Hematopoietic multipotent progenitor cell treated with erythropoietin and hydrocortisone succinate and interleukin-3 and kit ligand, for 8 days (in vitro differentiated cells): ENCODE measurements at regions not wholly inside any gene's neighbourhood (a gene's known extent, or its start where the extent isn't known, plus 50 kb on each side); places are given as distances from the start of the nearest gene placed in this dataset.

Experiments used
- DNase-seq: peaks from one replicate; pipeline ENCODE4 v3.0.0-alpha.2; 2015

- DNase-seq = no peak
These were observed 193.7 kb downstream of the TTC39B start for GRCh38 chr9:15113288-15113687.

- no peak for DNase-seq
These were observed 195.9 kb downstream of the TTC39B start for GRCh38 chr9:15111071-15111470.

- DNase-seq = peak; percentile 61
These were observed 194.7 kb upstream of the FREM1 start for GRCh38 chr9:15104826-15105420.

GRCh38 chr9:15103290-15103689 is 193.1 kb upstream of the FREM1 start:
- no peak for DNase-seq

GRCh38 chr9:15101095-15101494 is 190.9 kb upstream of the FREM1 start:
- DNase-seq = no peak

GRCh38 chr9:15100571-15100970 is 190.3 kb upstream of the FREM1 start:
- DNase-seq = no peak

GRCh38 chr9:15096972-15097371 is 186.7 kb upstream of the FREM1 start:
- no peak for DNase-seq

GRCh38 chr9:15086778-15087324 is 176.6 kb upstream of the FREM1 start:
- DNase-seq = no peak

- no peak for DNase-seq
These were observed 176.0 kb upstream of the FREM1 start for GRCh38 chr9:15086156-15086763.

GRCh38 chr9:15081021-15081753 is 171.0 kb upstream of the FREM1 start:
- no peak for DNase-seq

- DNase-seq = no peak
These were observed 170.2 kb upstream of the FREM1 start for GRCh38 chr9:15080401-15080800.

- no peak for DNase-seq
These were observed 169.8 kb upstream of the FREM1 start for GRCh38 chr9:15079989-15080388.

GRCh38 chr9:15077946-15078729 is 167.9 kb upstream of the FREM1 start:
- DNase-seq = no peak

GRCh38 chr9:15073620-15074019 is 163.4 kb upstream of the FREM1 start:
- DNase-seq = no peak

- DNase-seq = no peak
These were observed 160.5 kb upstream of the FREM1 start for GRCh38 chr9:15070716-15071115.

- DNase-seq = no peak
These were observed 158.9 kb upstream of the FREM1 start for GRCh38 chr9:15069106-15069505.

GRCh38 chr9:15068261-15068660 is 158.0 kb upstream of the FREM1 start:
- no peak for DNase-seq

- no peak for DNase-seq
These were observed 148.8 kb upstream of the FREM1 start for GRCh38 chr9:15059003-15059402.

- DNase-seq = no peak
These were observed 148.0 kb upstream of the FREM1 start for GRCh38 chr9:15058236-15058635.

GRCh38 chr9:15055284-15055683 is 145.1 kb upstream of the FREM1 start:
- peak; percentile 9 for DNase-seq

- no peak for DNase-seq
These were observed 138.5 kb upstream of the FREM1 start for GRCh38 chr9:15048772-15049171.

GRCh38 chr9:15047028-15047551 is 136.9 kb upstream of the FREM1 start:
- no peak for DNase-seq

GRCh38 chr9:15033316-15033715 is 123.1 kb upstream of the FREM1 start:
- no peak for DNase-seq
